ENCODE measurements at regions not wholly inside any gene's neighbourhood (a gene's known extent, or its start where the extent isn't known, plus 50 kb on each side); places are given as distances from the start of the nearest gene placed in this dataset.
"Not testable (repeated sequence)": the region's sequence is repeated elsewhere in the genome, so short reads cannot be mapped to it uniquely, and the experiment has no call there.

DNA sequence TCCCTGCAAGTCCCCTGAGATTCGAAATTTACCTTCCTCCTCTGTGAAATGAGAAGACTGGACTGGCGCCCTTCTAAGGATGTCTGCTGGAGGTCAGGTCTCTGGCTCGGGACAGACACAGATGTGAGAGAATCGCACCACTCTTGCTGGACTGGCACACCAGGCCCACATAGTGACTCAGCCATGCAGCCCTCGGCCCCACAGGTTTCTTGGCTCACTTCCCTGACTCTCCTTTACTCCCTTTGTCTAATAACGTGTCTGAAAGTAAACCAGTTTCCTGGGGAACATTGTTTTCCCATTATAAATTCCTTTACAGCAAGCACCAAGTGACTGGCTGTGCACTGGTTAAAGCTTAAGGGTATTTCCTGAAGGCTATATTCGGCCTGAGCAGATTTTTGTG, 106.7 kb upstream of the PLEKHG1 start (continued):
- no peak for TF ChIP-seq SP1 (IDR thresholded peaks at IDR 0.05; ENCODE audit: low read depth, low read length)
- no peak for TF ChIP-seq NRF1 (IDR thresholded peaks at IDR 0.05; ENCODE audit: low read depth, low read length)
- no peak for TF ChIP-seq CTBP2 (IDR thresholded peaks at IDR 0.05; ENCODE audit: borderline replicate concordance, insufficient read depth, insufficient read length, low read length)

DNA sequence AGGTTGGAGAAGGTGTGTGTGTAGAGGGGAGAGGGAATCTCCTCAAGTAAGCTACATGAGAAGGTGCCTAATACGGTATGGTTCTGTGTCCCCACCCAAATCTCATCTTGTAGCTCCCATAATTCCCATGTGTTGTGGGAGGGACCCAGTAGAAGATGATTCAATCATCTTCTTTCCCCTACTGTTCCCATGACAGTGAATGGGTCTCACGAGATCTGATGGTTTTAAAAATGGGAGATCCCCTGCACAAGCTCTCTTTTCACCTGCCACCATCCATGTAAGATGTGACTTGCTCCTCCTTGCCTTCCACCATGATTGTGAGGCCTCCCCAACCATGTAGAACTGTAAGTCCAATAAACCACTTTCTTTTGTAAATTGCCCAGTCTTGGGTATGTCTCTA, 106.1 kb upstream of the PLEKHG1 start:
- H3K23me2 ChIP-seq (ENCODE audit: low read depth, low read length); POLR2A ChIA-PET (ENCODE audit: partially characterized antibody); H3K4ac ChIP-seq (replicated peaks; ENCODE audit: insufficient read length, low read depth, low read length); H3K27me3 ChIP-seq (replicated peaks in 1 of 4; ENCODE audit: control insufficient read depth in 3 of 4, extremely low read depth in 1 of 4, insufficient read depth in 3 of 4, low read length in 3 of 4); H3K79me2 ChIP-seq (ENCODE audit: control insufficient read depth in 1 of 2, insufficient read depth in 2 of 2, low read length in 2 of 2); H4K91ac ChIP-seq (replicated peaks; ENCODE audit: insufficient read length, low read length); H3K4me3 ChIP-seq (ENCODE audit: extremely low read depth in 1 of 4, insufficient read depth in 2 of 4, low read depth in 3 of 4, low read length in 4 of 4); H4K8ac ChIP-seq (ENCODE audit: extremely low read depth, insufficient read depth, low read length); H2AK5ac ChIP-seq (ENCODE audit: low read depth, low read length); H2BK15ac ChIP-seq (ENCODE audit: low read length); H2BK20ac ChIP-seq (ENCODE audit: low read length); FAIRE-seq; H3K9me3 ChIP-seq (ENCODE audit: insufficient read depth in 2 of 2, low read depth in 1 of 2, low read length in 1 of 2); H3K36me3 ChIP-seq (ENCODE audit: control insufficient read depth in 2 of 4, insufficient read depth in 4 of 4, low read length in 3 of 4); H2BK5ac ChIP-seq (ENCODE audit: low read depth, low read length); H3K23ac ChIP-seq (ENCODE audit: insufficient read length); DNase-seq (ENCODE audit: low read depth in 1 of 2, low spot score in 2 of 2); H3K18ac ChIP-seq (ENCODE audit: extremely low read depth, low read length); H4K5ac ChIP-seq (ENCODE audit: insufficient read length, low read depth, low read length); H2BK120ac ChIP-seq (replicated peaks; ENCODE audit: low read depth, low read length); H3K4me1 ChIP-seq (replicated peaks in 1 of 4; ENCODE audit: control insufficient read depth in 3 of 4, insufficient read depth in 4 of 4, low read length in 3 of 4); H2AFZ ChIP-seq (ENCODE audit: low read length); H4K20me1 ChIP-seq (replicated peaks in 1 of 2; ENCODE audit: control insufficient read depth in 1 of 2, insufficient read depth in 2 of 2, low read length in 2 of 2); H3K4me2 ChIP-seq (ENCODE audit: insufficient read depth in 1 of 2, low read depth in 2 of 2, low read length in 2 of 2); H3K27ac ChIP-seq (ENCODE audit: low read depth, low read length); H3K9ac ChIP-seq (replicated peaks in 1 of 4; ENCODE audit: extremely low read depth in 1 of 4, low read depth in 3 of 4, low read length in 3 of 4); H3K79me1 ChIP-seq (ENCODE audit: low read depth, low read length); H2BK12ac ChIP-seq (ENCODE audit: low read depth, low read length); H3K56ac ChIP-seq (replicated peaks; ENCODE audit: insufficient read length, low read depth, low read length); H3K14ac ChIP-seq (ENCODE audit: insufficient read length): not testable (repeated sequence)
- 95% methylated on average over 2 of the region's 2 CpGs; no CpG with 5 or more reads in 1 of the 2 experiments for WGBS, 2 experiments (ENCODE audit: extremely low coverage in 1 of 2, insufficient coverage in 1 of 2, insufficient read length in 1 of 2, insufficient replicate concordance in 2 of 2, low coverage in 1 of 2, low lambda C conversion rate in 2 of 2, missing lambda C conversion rate in 1 of 2)
- CTCF ChIA-PET (ENCODE audit: partially characterized antibody) = interaction anchor here (1.0 to 1.7 kb wide), 3 partner anchors 10 to 83 kb away, joined by 3 to 4 read pairs (median 4); no protein-coding TSS in a partner anchor

All from H1 (cell line).